ENCODE measurements at regions not wholly inside any gene's neighbourhood (a gene's known extent, or its start where the extent isn't known, plus 50 kb on each side); places are given as distances from the start of the nearest gene placed in this dataset.

DNA sequence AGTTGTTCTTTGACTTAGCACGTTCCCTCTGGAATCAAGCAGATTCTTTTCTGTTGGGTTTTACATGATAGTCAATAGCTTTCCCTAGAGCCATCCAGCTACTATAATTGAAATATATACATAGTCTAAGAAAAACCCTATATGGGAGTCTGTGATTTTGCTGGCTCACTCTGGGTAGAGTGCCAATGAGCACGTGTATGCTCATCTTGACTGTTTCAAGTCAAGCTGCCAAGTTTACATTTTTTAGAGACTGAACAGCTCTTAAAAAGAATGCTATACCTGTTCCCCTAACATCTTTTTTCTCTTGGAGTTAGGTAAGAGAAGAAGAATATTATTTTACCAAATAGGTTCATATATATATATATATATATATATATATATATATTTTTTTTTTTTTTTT lies 182.8 kb upstream of the NRIP1 start:
- ATAC-seq (ENCODE audit: low read depth), result no peak
- BruUV-seq (replicated peaks), result no TSS peak
- no peaks in the 10 kb centered on the region for H3K9me3 ChIP-seq (ENCODE audit: control insufficient read depth, insufficient read depth, low read length)
- H3K4ac ChIP-seq (ENCODE audit: low read depth, low read length), result no peak overlapping the region
- H3K4me1 ChIP-seq (ENCODE audit: control insufficient read depth, insufficient read depth, low read length), result no peaks in the 10 kb centered on the region
- no peak overlapping the region for H3K4me2 ChIP-seq (ENCODE audit: low read depth, low read length)
- no peak overlapping the region for H2BK20ac ChIP-seq (ENCODE audit: low read depth, low read length)
- no peaks in the 10 kb centered on the region for H3K36me3 ChIP-seq (ENCODE audit: control insufficient read depth, insufficient read depth, low read length)
- no peak overlapping the region for H3K18ac ChIP-seq (ENCODE audit: low read depth, low read length)
- no peak overlapping the region for H2AK5ac ChIP-seq (ENCODE audit: low read depth, low read length)
- no peak overlapping the region for H3K4me3 ChIP-seq (ENCODE audit: insufficient read depth, low read depth, low read length)
- no CpG with 5 or more reads among the region's 2 CpGs for WGBS, 2 experiments (ENCODE audit: extremely low coverage in 2 of 2, insufficient read length in 1 of 2)
- no peak overlapping the region for H3K27ac ChIP-seq (ENCODE audit: insufficient read depth, low read length)
- ChIA-PET POLR2A (ENCODE audit: unreplicated experiment) (interaction anchor here (0.7 kb wide), 1 partner anchor 19 kb away, joined by 14 read pairs; no protein-coding TSS in a partner anchor), CTCF (no interaction called here)
- no peak overlapping the region for H4K5ac ChIP-seq (ENCODE audit: low read depth, low read length)
- H2BK120ac ChIP-seq (ENCODE audit: low read depth, low read length), result no peak overlapping the region
- no peak overlapping the region for H3K56ac ChIP-seq (ENCODE audit: extremely low read depth, insufficient read depth, low read length)
- H2AFZ ChIP-seq (replicated peaks; ENCODE audit: low read length, poor library complexity), result no peak overlapping the region
- TF ChIP-seq FOS (IDR thresholded peaks at IDR 0.05; ENCODE audit: low read depth, low read length), result no peak
- no peak for TF ChIP-seq SMC3 (IDR thresholded peaks at IDR 0.05; ENCODE audit: low read depth, low read length)
- TF ChIP-seq, protein P1, sequence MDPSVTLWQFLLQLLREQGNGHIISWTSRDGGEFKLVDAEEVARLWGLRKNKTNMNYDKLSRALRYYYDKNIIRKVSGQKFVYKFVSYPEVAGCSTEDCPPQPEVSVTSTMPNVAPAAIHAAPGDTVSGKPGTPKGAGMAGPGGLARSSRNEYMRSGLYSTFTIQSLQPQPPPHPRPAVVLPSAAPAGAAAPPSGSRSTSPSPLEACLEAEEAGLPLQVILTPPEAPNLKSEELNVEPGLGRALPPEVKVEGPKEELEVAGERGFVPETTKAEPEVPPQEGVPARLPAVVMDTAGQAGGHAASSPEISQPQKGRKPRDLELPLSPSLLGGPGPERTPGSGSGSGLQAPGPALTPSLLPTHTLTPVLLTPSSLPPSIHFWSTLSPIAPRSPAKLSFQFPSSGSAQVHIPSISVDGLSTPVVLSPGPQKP (IDR thresholded peaks at IDR 0.05; ENCODE audit: borderline replicate concordance, low read depth, low read length), result no peak
- TF ChIP-seq, protein P2, sequence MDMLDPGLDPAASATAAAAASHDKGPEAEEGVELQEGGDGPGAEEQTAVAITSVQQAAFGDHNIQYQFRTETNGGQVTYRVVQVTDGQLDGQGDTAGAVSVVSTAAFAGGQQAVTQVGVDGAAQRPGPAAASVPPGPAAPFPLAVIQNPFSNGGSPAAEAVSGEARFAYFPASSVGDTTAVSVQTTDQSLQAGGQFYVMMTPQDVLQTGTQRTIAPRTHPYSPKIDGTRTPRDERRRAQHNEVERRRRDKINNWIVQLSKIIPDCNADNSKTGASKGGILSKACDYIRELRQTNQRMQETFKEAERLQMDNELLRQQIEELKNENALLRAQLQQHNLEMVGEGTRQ (IDR thresholded peaks at IDR 0.05; ENCODE audit: low read depth, low read length), result no peak
- no peak for TF ChIP-seq RAD21 (IDR thresholded peaks at IDR 0.05; ENCODE audit: low read length)
- H2AK9ac ChIP-seq (replicated peaks; ENCODE audit: low read depth, low read length, poor library complexity), result no peak overlapping the region
- no peaks in the 10 kb centered on the region for H3K9me1 ChIP-seq (ENCODE audit: insufficient read depth, low read length)
- in situ Hi-C loops (cut with MboI; ENCODE audit: low sequenced_read_pairs), result no loop called here
- H2BK5ac ChIP-seq (ENCODE audit: low read depth, low read length, poor library complexity, severe bottlenecking), result no peak overlapping the region
- H4K8ac ChIP-seq (ENCODE audit: low read depth in 2 of 2, low read length in 2 of 2), result no peak overlapping the region
- H3K79me1 ChIP-seq (ENCODE audit: low read depth in 1 of 2, low read length in 2 of 2), result no peaks in the 10 kb centered on the region
- H3K27me3 ChIP-seq (ENCODE audit: control insufficient read depth, insufficient read depth, low read length), result no peaks in the 10 kb centered on the region
- no peak overlapping the region for H3K9ac ChIP-seq (ENCODE audit: low read depth, low read length)
- no peaks in the 10 kb centered on the region for H4K20me1 ChIP-seq (ENCODE audit: insufficient read depth, low read length)
- intact Hi-C loops (cut with micrococcal nuclease), result no loop called here
- no peak overlapping the region for H2BK15ac ChIP-seq (ENCODE audit: low read depth, low read length)
- no peak overlapping the region for H3K23ac ChIP-seq (ENCODE audit: low read depth, low read length)
- H3K14ac ChIP-seq (replicated peaks; ENCODE audit: low read depth, low read length), result no peak overlapping the region
- dilution Hi-C loops (cut with HindIII; ENCODE audit: low sequenced_read_pairs, unreplicated experiment), result no loop called here
- peak; percentile 8 for DNase-seq
- H4K91ac ChIP-seq (ENCODE audit: insufficient read depth, low read depth, low read length), result no peak overlapping the region

All from IMR-90 (cell line).